Panc1 (cell line): ENCODE measurements at regions not wholly inside any gene's neighbourhood (a gene's known extent, or its start where the extent isn't known, plus 50 kb on each side); places are given as distances from the start of the nearest gene placed in this dataset.
A peak's percentile ranks its signal among the peaks of the same experiment; 100 is the strongest.

ENCODE experiments used
- ATAC-seq: fragments of 200-7000 bp; cut with Tn5 transposase; 2 replicates; pipeline ENCODE4 v1.9.1; 2020; ENCODE audit warnings: mild to moderate bottlenecking, moderate library complexity
- BruUV-seq: library from RNA; stranded (reverse); fragments of 400-500 nt; replicated peaks from 2 replicates; lab custom pipeline; 2021; lab: Mats Ljungman, UMichigan
- CTCF ChIA-PET: fragments of 300-600 bp; sonication (Branson Sonifier 250); formaldehyde crosslinking; loops from one replicate; lab custom pipeline; 2022; ENCODE audit warnings: antibody characterized with exemption; lab: Charles Lee
- POLR2A ChIA-PET: fragments of 300-600 bp; sonication (Branson Sonifier 250); formaldehyde crosslinking; loops from one replicate; lab custom pipeline; 2022; ENCODE audit warnings: antibody characterized with exemption; lab: Charles Lee
- DNase-seq: peaks from one replicate; pipeline ENCODE4 v3.0.0-alpha.2; 2010; ENCODE audit warnings: low read depth, low spot score
- H3K27ac ChIP-seq: 2 replicates; pipeline ENCODE4 v1.5.1; 2011; ENCODE audit warnings: mild to moderate bottlenecking, low read length, inconsistent platforms
- H3K27me3 ChIP-seq: fragments of 200-500 bp; sonication (Bioruptor generic); 2 replicates; pipeline ENCODE4 v1.6.0; 2014; ENCODE audit warnings: low read length, inconsistent platforms; ENCODE audit not compliant: control insufficient read depth, insufficient read depth
- H3K36me3 ChIP-seq: fragments of 200-500 bp; sonication (Bioruptor generic); 2 replicates; pipeline ENCODE4 v1.5.1; 2014; ENCODE audit warnings: inconsistent platforms, mild to moderate bottlenecking, low read length, moderate library complexity; ENCODE audit not compliant: control insufficient read depth, insufficient read depth
- H3K4me1 ChIP-seq: 2 replicates; pipeline ENCODE4 v1.5.1; 2011; ENCODE audit warnings: inconsistent platforms, mild to moderate bottlenecking, low read length, moderate library complexity; ENCODE audit not compliant: control insufficient read depth, insufficient read depth
- H3K4me3 ChIP-seq, 2 experiments: 2 replicates each; pipeline ENCODE4 v1.5.1; 2011 to 2012; ENCODE audit warnings: low read depth in 2 of 2, low read length in 2 of 2, mild to moderate bottlenecking in 2 of 2, inconsistent platforms in 1 of 2, moderate library complexity in 1 of 2
- H3K9me3 ChIP-seq: fragments of 200-500 bp; sonication (Bioruptor generic); 2 replicates; pipeline ENCODE4 v1.5.1; 2014; ENCODE audit warnings: low read depth, mild to moderate bottlenecking, inconsistent platforms, low read length, moderate library complexity; ENCODE audit not compliant: control insufficient read depth, insufficient read depth
- CTCF ChIP-seq: fragments of 450-650 bp; IDR thresholded peaks from 2 replicates; pipeline ENCODE4 v1.5.1; 2017; ENCODE audit warnings: mild to moderate bottlenecking
- POLR2AphosphoS5 ChIP-seq: IDR thresholded peaks from 2 replicates; pipeline ENCODE4 v1.6.1; 2012; ENCODE audit warnings: mild to moderate bottlenecking, low read depth, low read length, moderate library complexity
- REST ChIP-seq, 2 experiments: IDR thresholded peaks; 2 replicates each; pipeline ENCODE4 v1.6.1; 2011 to 2012; ENCODE audit warnings: low read depth in 2 of 2, control low read depth in 1 of 2, low read length in 1 of 2, mild to moderate bottlenecking in 1 of 2, moderate library complexity in 1 of 2; ENCODE audit not compliant: insufficient read depth in 1 of 2
- SIN3A ChIP-seq: IDR thresholded peaks from 2 replicates; pipeline ENCODE4 v1.6.1; 2012; ENCODE audit warnings: low read depth, mild to moderate bottlenecking, low read length, moderate library complexity, borderline replicate concordance; ENCODE audit not compliant: insufficient read depth
- TCF7L2 ChIP-seq: IDR thresholded peaks from 2 replicates; pipeline ENCODE4 v1.6.1; 2011; ENCODE audit warnings: mild to moderate bottlenecking, low read depth, low read length, inconsistent platforms
- in situ Hi-C: cut with HindIII; loops from 2 replicates; pipeline ENCODE4 v1.10.0; 2016; ENCODE audit warnings: low sequenced_read_pairs, low pct_unique_long_range_greater_than_20kb
- intact Hi-C: fragments of 100-400 bp; cut with micrococcal nuclease; formaldehyde crosslinking; loops from one replicate; pipeline ENCODE4 v1.10.0; 2022; ENCODE audit not compliant: unreplicated experiment

DNA sequence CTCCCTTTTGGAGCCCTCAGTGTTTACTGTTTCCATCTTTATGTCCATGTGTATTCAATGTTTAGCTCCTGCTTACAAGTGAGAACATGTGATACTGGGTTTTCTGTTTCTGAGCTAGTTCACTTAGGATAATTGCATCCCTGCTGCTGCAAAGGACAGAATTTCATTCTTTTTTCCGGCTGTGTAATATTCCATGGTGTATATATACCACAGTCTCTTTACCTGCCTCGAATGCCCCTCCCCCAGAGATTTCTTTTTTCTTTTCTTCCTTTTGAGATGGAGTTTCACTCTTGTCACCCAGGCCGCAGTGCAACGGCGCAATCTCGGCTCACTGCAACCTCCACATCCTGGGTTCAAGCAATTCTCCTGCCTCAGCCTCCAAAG, 60.9 kb downstream of the RMI2 start:
- TF ChIP-seq CTCF (no peak), POLR2AphosphoS5 (no peak), REST (IDR thresholded peaks at IDR 0.05; ENCODE audit: insufficient read depth in 1 of 2, low read depth in 2 of 2, low read length in 1 of 2) (no peak), SIN3A (no peak), TCF7L2 (no peak)
- no TSS peak for BruUV-seq
- ATAC-seq (no peak), DNase-seq (no peak)
- H3K36me3 ChIP-seq = no peaks in the 10 kb centered on the region
- H3K4me1 ChIP-seq = no peaks in the 10 kb centered on the region
- CTCF ChIA-PET = interaction anchor here (1.1 kb wide), 1 partner anchor 10 kb away, joined by 3 read pairs; no protein-coding TSS in a partner anchor
- H3K27me3 ChIP-seq = no peaks in the 10 kb centered on the region
- no peaks in the 10 kb centered on the region for H3K9me3 ChIP-seq
- no peak overlapping the region for H3K4me3 ChIP-seq
- intact Hi-C loops (loop anchor here (5.0 kb wide), 2 partner anchors 126 to 236 kb away; no protein-coding TSS in a partner anchor), in situ Hi-C loops (no loop called here)
- no peak overlapping the region for H3K27ac ChIP-seq
- POLR2A ChIA-PET = no interaction called here

DNA sequence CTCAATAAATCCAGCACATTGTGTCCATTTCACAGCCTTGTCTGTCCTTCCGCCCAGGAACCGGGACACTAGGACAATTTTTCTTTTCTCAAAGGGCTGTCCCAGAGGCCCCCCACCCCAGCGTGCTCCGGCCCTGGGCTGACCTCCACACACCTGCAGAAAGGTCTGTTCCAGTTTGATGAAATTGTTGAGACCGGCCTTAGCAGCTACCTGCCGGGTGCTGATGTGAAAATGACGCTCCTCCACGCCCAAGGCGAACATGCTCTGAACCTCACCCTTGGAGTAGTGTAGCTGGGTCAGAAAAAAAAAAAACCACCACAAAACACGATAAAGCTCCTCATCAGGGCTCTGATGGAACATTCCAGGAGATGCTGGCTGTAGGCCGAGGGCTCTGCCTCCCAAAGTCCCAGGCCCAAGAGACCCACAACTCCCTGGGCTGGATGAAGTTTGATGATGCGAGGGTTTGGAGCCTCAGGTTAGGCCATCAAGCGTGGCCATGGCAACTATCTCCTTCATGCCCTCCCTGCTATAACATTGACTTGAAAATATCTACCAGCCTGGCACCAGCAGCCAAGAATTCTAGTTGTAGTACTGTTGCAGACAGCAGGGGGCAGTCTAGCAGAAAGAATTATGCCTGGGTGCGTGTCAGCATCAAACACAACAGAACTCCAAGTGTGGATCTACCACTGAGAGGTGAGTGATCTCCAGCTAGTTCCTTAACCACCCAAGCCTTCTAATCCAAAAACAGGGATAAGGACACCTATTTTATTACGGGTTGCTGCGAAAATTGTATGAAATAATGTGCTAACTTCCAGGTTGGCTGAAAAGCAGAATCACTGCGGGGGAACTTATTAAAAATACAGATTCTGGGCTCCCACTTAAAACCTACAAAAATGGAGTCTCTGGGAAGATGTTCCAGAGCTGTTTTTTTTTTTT, 62.1 kb downstream of the RMI2 start:
- intact Hi-C loops = loop anchor here (5.0 kb wide), 2 partner anchors 125 to 235 kb away; no protein-coding TSS in a partner anchor
- no peaks in the 10 kb centered on the region for H3K4me1 ChIP-seq
- in situ Hi-C loops = no loop called here
- ATAC-seq = peak; percentile 81
- ChIA-PET POLR2A (interaction anchor here (0.6 kb wide), 1 partner anchor 336 kb away, joined by 3 read pairs; the partner anchor contains the start of gene TXNDC11), CTCF (interaction anchor here (0.6 to 1.4 kb wide), 4 partner anchors 9 to 233 kb away, joined by 3 to 4 read pairs (median 3); no protein-coding TSS in a partner anchor)
- no peaks in the 10 kb centered on the region for H3K27me3 ChIP-seq
- H3K4me3 ChIP-seq = no peak overlapping the region
- TF ChIP-seq TCF7L2 (no peak), POLR2AphosphoS5 (no peak), CTCF (peak; percentile 85)
- no peak overlapping the region for H3K27ac ChIP-seq
- no peaks in the 10 kb centered on the region for H3K36me3 ChIP-seq
- DNase-seq = peak; percentile 72
- no peaks in the 10 kb centered on the region for H3K9me3 ChIP-seq
- BruUV-seq = no TSS peak
